GM19467 (cell line): ENCODE measurements at regions not wholly inside any gene's neighbourhood (a gene's known extent, or its start where the extent isn't known, plus 50 kb on each side); places are given as distances from the start of the nearest gene placed in this dataset.

Experiments used
- ATAC-seq: cut with Tn5 transposase; IDR thresholded peaks from one replicate; pipeline ENCODE4 v1.9.1; 2021; ENCODE audit warnings: mild to moderate bottlenecking, moderate library complexity; ENCODE audit not compliant: unreplicated experiment

GRCh38 chr10:28810057-28810870, 132.9 kb downstream of the BAMBI start:
- ATAC-seq: no peak

- ATAC-seq: no peak
These were observed 134.5 kb downstream of the BAMBI start for GRCh38 chr10:28811639-28812349.

DNA sequence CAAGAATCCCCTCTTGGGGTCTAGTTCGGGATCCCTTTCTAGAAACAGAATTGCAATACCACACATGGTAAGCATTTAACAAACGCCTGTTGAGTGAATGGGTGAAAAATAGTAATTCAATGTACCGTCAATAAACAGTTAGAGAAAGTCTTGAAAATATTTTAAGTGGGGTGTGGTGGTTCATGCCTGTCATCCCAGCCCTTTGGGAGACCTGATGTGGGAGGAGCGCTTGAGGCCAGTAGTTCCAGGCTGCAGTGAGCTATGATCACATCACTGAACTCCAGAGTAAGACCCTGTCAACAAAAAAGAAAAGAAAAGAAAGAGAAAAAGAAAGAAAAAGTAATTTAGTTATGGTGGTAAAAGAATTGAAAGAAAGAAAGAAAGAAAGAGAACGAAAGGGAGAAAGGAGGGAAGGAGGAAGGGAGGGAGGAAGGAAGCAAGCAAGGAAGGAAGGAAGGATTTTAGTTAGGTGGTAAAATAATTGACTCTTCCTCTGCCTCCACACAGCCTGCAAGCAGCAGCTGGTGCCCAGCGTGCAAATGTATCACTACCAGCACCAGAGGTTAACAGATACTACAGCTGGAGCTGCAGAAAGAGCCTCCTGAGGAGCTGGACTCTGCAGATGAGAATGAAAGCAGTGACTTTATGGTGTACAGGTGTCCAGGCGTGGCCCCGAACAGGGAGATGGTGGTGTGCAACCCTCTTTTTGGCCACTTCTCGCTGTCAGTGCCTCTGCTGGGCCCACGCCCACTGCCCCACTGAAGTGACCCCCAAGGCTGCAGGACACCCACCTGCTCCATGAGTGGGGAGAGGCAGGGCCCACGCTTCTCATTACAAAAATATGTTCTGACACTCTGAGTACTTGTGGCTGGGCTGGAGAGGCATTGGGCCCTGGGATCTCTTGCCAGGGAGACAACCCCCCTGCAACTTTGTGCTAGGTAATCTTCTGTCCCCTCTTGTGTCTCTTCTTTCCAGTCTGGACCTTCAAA, 135.4 kb downstream of the BAMBI start:
- no peak for ATAC-seq

- ATAC-seq: no peak
These were observed 138.4 kb downstream of the BAMBI start for GRCh38 chr10:28815681-28816080.

DNA sequence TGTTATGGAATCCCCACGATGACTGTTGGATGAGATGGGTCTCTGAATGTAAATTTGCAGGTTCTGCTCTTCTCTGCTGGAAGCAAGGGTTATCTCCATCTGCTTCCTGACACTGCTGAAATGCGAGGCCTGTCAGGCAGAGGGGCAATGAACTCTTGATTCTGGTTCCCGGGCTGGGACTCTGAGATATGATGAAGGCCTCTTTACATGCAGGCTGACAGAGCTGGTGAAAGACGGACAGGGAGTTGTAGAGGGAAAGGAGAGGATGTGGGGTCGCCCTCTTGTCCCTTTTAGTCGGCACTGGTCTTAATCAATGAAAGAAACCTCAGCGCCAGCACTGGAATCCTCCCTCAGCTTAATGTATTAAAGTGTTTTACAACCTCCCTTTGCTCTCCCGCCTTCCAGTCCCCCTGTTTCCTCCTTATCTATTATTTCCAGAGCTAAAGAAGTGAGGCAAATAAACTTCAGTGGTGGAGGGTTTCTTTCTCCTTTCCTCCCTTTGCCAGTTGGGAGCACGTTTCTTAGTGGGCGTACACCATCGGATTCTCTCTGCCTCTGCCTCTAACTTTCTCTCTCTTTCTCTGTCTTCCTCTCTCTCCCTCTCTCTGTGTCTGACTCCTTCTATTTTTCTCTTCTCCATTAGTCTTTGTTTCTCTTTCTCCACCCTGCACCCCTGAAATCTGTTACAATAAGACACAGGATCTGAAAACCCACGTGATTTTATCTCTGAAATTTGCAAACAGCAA, 145.6 kb downstream of the BAMBI start:
- ATAC-seq: no peak

DNA sequence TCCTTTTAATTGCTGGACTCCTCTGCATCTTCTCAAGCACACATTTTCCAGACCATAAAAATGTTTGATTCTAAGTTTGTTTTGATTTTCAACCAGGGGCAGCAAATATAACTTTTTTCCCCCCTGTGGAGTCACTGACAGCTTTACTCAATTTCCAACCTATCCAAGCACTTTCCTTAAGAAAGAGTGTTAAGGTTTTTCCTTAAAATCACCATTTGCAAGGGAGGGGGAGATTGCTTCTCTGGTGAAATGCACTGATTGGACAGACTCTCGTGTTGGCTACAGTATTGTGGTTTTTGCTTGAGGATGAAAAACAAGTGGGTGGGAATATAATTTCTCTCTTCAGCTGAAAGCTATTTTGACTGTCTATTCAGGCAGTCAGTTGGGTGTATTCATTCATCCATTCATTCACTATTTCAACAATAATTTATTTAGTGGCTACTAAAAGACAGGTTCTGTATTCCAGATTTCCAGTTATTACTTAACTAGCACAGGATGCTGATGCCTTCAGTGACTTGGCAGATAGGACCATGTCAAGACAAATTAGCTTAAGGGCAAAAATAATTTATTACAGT, 146.3 kb downstream of the BAMBI start:
- ATAC-seq: no peak

DNA sequence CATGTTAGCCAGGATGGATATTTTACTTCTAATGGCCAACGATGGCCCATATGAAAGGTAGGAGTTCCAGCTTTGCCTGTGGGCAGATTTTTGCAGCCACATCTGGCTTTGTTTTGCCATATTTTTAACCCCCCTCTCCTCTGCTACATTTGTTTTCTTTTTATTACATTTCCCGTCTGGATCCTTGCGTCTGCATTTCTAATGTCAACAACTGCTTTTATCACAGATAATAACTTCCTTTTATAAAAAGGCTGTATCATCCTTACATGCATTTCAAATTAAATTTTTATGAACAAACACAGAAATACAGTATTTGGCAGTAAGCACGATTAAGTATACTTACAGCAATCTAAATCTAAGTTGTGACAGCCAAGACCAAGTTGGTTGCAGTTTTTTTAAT, 156.0 kb downstream of the BAMBI start:
- no peak for ATAC-seq

DNA sequence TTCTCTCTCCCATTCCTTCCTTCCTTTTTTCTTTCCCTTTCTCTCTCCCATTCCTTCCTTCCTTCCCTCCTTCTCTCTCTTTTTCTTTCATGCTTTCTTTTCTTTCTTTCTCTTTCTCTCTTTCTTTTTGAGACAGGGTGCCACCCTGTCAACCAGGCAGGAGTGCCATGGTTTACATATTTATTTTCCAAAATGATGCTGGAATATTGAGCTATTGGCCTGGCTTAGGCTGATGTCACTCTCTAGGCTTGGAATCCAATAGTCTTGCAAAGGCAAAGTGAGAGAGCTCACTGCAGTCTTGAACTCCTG, 159.1 kb downstream of the BAMBI start:
- no peak for ATAC-seq

DNA sequence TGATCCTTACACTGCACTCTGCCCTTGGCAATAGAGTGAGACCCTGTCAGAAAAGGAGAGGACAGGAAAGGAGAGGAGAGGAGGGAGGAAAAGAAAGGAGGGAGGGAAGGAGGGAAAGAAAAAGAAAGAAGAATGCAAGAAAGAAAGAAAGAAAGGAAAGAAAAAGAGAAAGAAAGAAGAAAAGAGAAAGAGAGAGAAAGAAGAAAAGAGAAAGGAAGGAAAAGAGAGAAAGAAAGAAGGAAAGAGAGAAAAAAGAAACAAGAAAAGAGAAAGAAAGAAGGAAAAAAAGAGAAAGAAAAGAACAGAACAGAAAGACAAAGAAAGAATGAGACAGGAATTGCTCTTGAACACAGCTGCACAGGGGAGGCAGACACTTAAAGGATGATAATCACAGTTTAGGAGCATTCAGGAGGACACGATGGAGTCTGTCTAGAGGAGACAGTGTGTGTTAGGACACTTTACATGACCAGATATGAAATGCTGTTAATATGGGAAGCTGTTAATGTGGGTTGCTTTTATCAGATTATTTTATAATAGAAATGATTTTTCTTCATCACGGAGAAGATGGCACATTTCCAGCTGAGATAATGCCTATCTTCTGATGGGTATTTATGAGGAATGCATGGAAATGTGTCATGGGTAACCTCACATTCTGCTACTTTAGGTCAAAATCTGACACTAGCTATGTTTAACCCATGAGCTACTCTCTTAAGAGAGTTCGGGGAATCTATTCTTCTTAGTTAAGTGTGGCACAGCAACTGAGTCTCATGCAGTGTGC, 160.5 kb downstream of the BAMBI start:
- no peak for ATAC-seq

GRCh38 chr10:28838908-28839307, 161.6 kb downstream of the BAMBI start:
- ATAC-seq: no peak

DNA sequence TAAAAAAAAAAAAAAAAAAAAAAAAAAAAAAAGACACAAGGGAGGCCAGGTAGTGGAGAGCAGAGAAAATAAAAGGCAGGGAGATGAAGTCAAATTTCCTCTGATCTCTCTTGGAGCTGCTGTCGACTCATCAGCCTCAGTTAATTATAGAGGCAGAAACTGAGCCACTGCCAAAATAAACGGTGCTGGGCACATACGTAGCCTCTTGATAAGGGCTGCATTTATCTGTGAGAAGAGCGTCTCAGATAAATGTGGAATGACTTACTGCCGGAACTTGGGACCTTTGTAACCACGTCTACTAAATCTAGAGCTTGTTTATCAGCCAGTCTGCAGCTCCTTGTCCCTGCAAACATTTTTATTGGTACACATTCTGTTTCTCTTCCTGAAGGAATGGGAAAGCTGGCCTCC, 162.3 kb downstream of the BAMBI start:
- ATAC-seq: no peak

GRCh38 chr10:28840202-28840601, 162.9 kb downstream of the BAMBI start:
- ATAC-seq: no peak

DNA sequence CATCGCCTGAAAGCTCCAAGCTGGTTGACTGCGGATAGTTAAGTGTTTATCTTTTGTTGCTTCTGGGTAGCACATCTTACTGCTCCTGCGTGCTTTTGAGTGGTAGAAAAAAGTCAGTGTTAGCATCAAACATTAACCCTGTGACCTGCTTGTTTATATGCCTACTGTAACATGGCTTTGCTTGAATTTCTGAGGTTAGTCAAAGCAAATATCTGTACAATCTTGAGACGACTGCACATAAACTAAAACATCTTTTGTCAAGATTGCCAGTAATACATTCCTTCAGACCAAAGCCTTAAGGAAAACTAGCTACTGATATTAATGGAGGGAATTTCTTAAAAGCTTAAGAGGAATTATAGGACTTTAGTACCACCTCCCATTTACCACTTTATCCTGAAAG, 163.7 kb downstream of the BAMBI start:
- ATAC-seq: no peak

DNA sequence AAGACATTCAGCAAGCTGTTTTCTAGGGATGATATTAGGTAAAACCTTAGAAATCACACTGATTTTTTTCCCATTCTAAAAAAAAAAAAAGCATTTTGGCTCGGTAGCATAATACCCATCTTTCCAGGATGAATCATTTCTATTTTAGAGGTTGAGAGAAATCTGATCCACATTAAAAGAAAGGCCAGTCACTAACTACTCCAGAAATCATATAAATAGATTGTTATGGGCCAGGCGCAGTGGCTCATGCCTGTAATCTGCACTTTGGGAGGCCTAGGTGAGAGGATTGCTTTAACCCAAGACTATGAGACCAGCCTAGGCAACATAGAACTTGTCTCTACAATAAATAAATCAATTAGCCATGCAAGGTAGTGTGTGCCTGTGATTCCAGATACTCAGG, 164.3 kb downstream of the BAMBI start:
- no peak for ATAC-seq

DNA sequence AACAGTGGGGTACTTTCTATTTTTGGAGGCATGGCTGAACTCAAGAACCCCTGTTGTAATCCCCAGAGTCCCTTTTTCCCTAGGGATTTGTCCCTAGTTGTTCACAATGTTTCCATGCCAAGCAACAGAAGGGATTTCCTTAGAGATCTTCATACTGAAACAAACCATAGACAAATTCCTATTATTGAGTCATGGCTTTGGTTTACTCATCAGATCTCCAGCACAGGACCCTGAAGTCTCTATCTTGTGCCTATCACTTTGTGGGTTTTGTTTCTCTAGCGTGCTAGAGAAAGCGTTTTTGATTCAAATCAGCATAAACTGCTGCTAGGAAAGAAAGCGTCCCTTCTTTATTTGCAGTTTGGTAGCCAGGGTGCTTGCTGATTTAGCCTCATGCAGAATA, 165.0 kb downstream of the BAMBI start:
- ATAC-seq: no peak

- ATAC-seq: no peak
These were observed 167.8 kb downstream of the BAMBI start for GRCh38 chr10:28845009-28845682.

GRCh38 chr10:28849309-28849708, 172.0 kb downstream of the BAMBI start:
- no peak for ATAC-seq

GRCh38 chr10:28849821-28850220, 172.5 kb downstream of the BAMBI start:
- ATAC-seq: no peak

- no peak for ATAC-seq
These were observed 173.5 kb downstream of the BAMBI start for GRCh38 chr10:28850784-28851183.
